Cardiac muscle cell (in vitro differentiated cells and primary cell): ENCODE measurements at regions not wholly inside any gene's neighbourhood (a gene's known extent, or its start where the extent isn't known, plus 50 kb on each side); places are given as distances from the start of the nearest gene placed in this dataset.

ENCODE experiments used
- DNase-seq, 2 donors: peaks; one replicate each; pipeline versions ENCODE4 v3.0.0 to v3.0.0-alpha.2; 2010 to 2017; ENCODE audit warnings: low read depth in 1 of 2, low spot score in 1 of 2
- H3K27ac ChIP-seq: fragments of 200-600 bp; sonication (generic); 2 replicates; pipeline ENCODE4 v1.5.1; 2016
- H3K27me3 ChIP-seq: fragments of 200-600 bp; sonication (generic); 2 replicates; pipeline ENCODE4 v1.6.0; 2016; ENCODE audit warnings: control low read depth
- H3K36me3 ChIP-seq: fragments of 200-600 bp; sonication (generic); 2 replicates; pipeline ENCODE4 v1.5.1; 2016; ENCODE audit warnings: control low read depth
- H3K4me1 ChIP-seq: fragments of 200-600 bp; sonication (generic); 2 replicates; pipeline ENCODE4 v1.8.1; 2017; ENCODE audit warnings: low read depth, mild to moderate bottlenecking, mixed run types
- H3K4me3 ChIP-seq: fragments of 200-600 bp; sonication (generic); 2 replicates; pipeline ENCODE4 v1.5.1; 2016; ENCODE audit warnings: mild to moderate bottlenecking
- H3K9me3 ChIP-seq: fragments of 200-600 bp; sonication (generic); 2 replicates; pipeline ENCODE4 v1.5.1; 2017; ENCODE audit warnings: low read depth, mild to moderate bottlenecking, control low read depth
- TF ChIP-seq, protein P1 (sequence below): IDR thresholded peaks from 2 replicates; pipeline ENCODE4 v1.5.1; 2012; ENCODE audit warnings: low read depth, mild to moderate bottlenecking, low read length

DNA sequence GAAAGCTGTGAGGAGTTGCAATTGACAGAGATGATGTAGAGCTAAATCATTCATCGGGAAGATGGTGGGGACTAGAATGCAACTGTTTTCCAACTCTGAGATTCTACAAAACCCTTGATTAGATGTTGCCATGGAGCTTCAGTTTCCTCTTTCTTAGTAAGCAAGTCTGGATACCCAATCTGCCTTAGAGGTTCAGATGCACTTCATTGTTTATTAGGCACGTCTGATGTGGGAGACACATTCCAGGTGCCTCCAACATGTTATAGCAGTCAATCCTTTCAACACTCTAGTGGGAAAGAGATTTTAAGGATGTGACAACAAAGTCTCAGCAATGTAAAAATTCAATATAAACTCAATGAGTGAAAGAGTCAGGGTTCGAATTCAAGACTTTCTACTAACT lies 291.3 kb upstream of the PHYHIPL start:
- H3K27ac ChIP-seq, result no peak overlapping the region
- H3K9me3 ChIP-seq, result no peaks in the 10 kb centered on the region
- no peak overlapping the region for H3K4me3 ChIP-seq
- TF ChIP-seq, protein P1, sequence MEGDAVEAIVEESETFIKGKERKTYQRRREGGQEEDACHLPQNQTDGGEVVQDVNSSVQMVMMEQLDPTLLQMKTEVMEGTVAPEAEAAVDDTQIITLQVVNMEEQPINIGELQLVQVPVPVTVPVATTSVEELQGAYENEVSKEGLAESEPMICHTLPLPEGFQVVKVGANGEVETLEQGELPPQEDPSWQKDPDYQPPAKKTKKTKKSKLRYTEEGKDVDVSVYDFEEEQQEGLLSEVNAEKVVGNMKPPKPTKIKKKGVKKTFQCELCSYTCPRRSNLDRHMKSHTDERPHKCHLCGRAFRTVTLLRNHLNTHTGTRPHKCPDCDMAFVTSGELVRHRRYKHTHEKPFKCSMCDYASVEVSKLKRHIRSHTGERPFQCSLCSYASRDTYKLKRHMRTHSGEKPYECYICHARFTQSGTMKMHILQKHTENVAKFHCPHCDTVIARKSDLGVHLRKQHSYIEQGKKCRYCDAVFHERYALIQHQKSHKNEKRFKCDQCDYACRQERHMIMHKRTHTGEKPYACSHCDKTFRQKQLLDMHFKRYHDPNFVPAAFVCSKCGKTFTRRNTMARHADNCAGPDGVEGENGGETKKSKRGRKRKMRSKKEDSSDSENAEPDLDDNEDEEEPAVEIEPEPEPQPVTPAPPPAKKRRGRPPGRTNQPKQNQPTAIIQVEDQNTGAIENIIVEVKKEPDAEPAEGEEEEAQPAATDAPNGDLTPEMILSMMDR, result no peak
- no peaks in the 10 kb centered on the region for H3K4me1 ChIP-seq
- no peaks in the 10 kb centered on the region for H3K36me3 ChIP-seq
- H3K27me3 ChIP-seq, result no peaks in the 10 kb centered on the region
- DNase-seq, result no peak

DNA sequence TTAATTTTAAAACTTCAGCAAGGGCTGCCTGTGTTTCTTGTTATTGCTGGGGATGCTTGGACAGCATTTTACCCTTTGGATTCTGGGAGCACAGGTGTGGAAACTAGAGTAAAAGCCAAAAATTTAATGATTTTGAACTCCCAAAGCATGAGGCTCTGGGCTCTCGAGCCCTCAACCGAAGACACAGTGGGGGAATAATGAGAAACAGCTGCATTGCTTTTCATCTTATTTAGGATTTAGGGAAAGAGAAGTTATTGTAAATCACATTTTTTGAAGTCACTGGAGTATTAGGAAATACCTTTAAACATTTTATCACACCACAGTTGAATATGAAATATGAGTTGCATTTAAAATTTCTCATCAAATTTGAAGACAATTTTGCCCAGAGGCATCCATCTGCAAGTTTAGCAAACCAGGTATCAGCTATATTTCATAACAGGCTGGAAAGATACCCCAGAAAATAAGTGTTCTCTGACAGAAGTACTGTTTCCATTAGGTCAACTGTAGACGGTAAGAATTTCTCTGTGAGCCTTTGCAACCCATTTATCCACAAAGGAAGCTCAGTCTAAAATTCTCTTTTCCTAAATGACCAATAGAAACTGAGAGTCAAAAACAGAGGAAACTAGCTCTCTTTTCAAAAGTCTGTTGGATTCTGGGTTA lies 290.6 kb upstream of the PHYHIPL start:
- Histone ChIP-seq H3K9me3 (no peaks in the 10 kb centered on the region), H3K36me3 (no peaks in the 10 kb centered on the region), H3K27ac (no peak overlapping the region), H3K4me1 (no peaks in the 10 kb centered on the region), H3K4me3 (no peak overlapping the region), H3K27me3 (no peaks in the 10 kb centered on the region)
- TF ChIP-seq, protein P1, result no peak
- no peak for DNase-seq

DNA sequence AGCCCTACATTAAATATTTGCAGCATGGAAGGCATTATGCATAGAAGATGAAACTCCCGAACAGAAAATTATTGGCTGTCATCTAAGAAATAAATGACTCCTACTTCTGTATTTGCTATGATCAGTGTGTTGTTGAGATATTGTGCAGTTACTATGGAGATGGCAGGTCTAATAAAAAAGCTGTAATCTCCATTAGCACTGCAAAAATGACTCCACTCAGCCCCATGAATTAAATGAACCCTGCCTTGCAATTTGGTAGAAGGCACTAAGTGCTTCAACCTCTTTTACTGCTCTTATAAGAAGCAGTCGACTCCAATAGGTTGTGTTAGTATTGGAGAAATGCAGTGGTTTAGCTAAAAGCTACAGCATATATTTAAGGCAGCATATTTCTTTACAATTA lies 290.0 kb upstream of the PHYHIPL start:
- Histone ChIP-seq H3K36me3 (no peaks in the 10 kb centered on the region), H3K4me1 (no peaks in the 10 kb centered on the region), H3K9me3 (no peaks in the 10 kb centered on the region), H3K27ac (no peak overlapping the region), H3K27me3 (no peaks in the 10 kb centered on the region), H3K4me3 (no peak overlapping the region)
- no peak for DNase-seq
- TF ChIP-seq, protein P1, result no peak

DNA sequence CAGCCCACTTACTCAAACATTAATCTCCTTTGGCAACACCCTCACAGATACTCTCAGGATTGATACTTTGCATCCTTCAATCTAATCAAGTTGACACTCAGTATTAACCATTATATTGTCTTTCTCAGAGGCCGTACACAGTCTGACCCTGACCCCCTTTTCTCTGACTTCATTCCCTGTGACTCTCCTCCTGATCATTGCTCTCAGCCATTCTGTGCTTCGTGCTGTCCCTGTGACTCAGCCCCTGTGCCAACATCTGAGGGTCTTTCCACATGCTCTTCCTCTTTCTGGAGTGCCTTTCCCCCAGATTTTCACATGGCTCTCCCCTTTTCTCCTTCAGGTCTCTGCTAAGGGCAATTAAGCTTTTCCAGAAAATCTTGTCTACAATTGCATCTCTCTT lies 289.0 kb upstream of the PHYHIPL start:
- Histone ChIP-seq H3K27ac (no peak overlapping the region), H3K4me3 (no peak overlapping the region), H3K4me1 (peaks cover 8% of the 10 kb centered on the region), H3K36me3 (no peaks in the 10 kb centered on the region), H3K9me3 (no peaks in the 10 kb centered on the region), H3K27me3 (no peaks in the 10 kb centered on the region)
- TF ChIP-seq, protein P1, result no peak
- DNase-seq, result no peak

DNA sequence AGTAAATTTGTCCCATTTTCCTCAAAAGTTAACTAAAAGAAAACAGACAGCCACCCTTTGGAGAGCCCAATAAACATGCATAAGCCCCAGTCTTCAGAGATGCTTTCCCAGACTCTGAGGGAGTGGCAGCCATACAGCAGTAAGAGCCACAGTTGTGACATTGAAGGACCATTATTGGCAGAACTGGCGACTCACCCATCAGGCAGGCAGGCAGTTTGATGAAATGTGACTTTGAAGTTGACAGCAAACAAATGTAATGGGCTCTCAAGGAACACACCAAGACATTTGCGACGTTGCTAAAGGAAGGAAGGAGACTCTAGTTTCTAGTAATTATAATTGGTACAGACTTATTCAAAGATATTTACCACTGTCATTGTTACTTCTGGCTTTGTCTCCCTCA lies 287.5 kb upstream of the PHYHIPL start:
- peaks cover 9% of the 10 kb centered on the region for H3K4me1 ChIP-seq
- TF ChIP-seq, protein P1, result no peak
- no peak for DNase-seq
- H3K27me3 ChIP-seq, result no peaks in the 10 kb centered on the region
- H3K27ac ChIP-seq, result no peak overlapping the region
- no peaks in the 10 kb centered on the region for H3K36me3 ChIP-seq
- no peak overlapping the region for H3K4me3 ChIP-seq
- no peaks in the 10 kb centered on the region for H3K9me3 ChIP-seq
